Activated CD4-positive, alpha-beta T cell treated with anti-CD3 and anti-CD28 coated beads for 36 hours (primary cell): ENCODE measurements at regions not wholly inside any gene's neighbourhood (a gene's known extent, or its start where the extent isn't known, plus 50 kb on each side); places are given as distances from the start of the nearest gene placed in this dataset.
A peak's percentile ranks its signal among the peaks of the same experiment; 100 is the strongest.

Source experiments
- ATAC-seq: fragments of 200-7000 bp; cut with Tn5 transposase; one replicate; pipeline ENCODE4 v1.10.0; 2021; ENCODE audit warnings: mild to moderate bottlenecking, moderate library complexity
- CTCF ChIA-PET: fragments of 350-600 bp; sonication (Branson Sonifier 250); formaldehyde crosslinking; loops from one replicate; lab custom pipeline; 2021; ENCODE audit warnings: antibody characterized with exemption; lab: Charles Lee
- POLR2A ChIA-PET: fragments of 350-600 bp; sonication (Branson Sonifier 250); formaldehyde crosslinking; loops from one replicate; lab custom pipeline; 2021; ENCODE audit warnings: antibody characterized with exemption, inconsistent platforms; lab: Charles Lee
- DNase-seq: peaks from one replicate; pipeline ENCODE4 v3.0.0-alpha.2; 2020
- H3K27ac Mint-ChIP-seq: one replicate; pipeline ENCODE4 v1.8.0; 2021; ENCODE audit warnings: mixed read lengths
- H3K27me3 Mint-ChIP-seq: one replicate; pipeline ENCODE4 v1.8.0; 2021; ENCODE audit warnings: mixed read lengths
- H3K36me3 Mint-ChIP-seq: one replicate; pipeline ENCODE4 v1.8.0; 2021; ENCODE audit warnings: low read depth, mixed read lengths
- H3K4me1 Mint-ChIP-seq: one replicate; pipeline ENCODE4 v1.8.0; 2021; ENCODE audit warnings: mixed read lengths
- H3K4me3 Mint-ChIP-seq: one replicate; pipeline ENCODE4 v1.8.0; 2021; ENCODE audit warnings: mild to moderate bottlenecking, moderate library complexity, mixed read lengths
- H3K9me3 Mint-ChIP-seq: one replicate; pipeline ENCODE4 v1.8.0; 2021; ENCODE audit warnings: low read depth, mixed read lengths
- intact Hi-C, 2 experiments: fragments of 100-400 bp; cut with DNase I in 1 of 2; cut with micrococcal nuclease in 1 of 2; formaldehyde crosslinking; loops; one replicate each; pipeline versions ENCODE4 v1.14.2 to v1.15.1; 2022 to 2024; cut with DNase I, micrococcal nuclease

GRCh38 chr2:7788736-7789135 lies 871.5 kb downstream of the RNF144A start:
- ChIA-PET CTCF (interaction anchor here (0.6 kb wide), 1 partner anchor 303 kb away, joined by 3 read pairs; no protein-coding TSS in a partner anchor), POLR2A (interaction anchor here (0.6 kb wide), 1 partner anchor 59 kb away, joined by 3 read pairs; no protein-coding TSS in a partner anchor)
- no peaks in the 10 kb centered on the region for H3K27me3 Mint-ChIP-seq
- H3K4me1 Mint-ChIP-seq: no peaks in the 10 kb centered on the region
- DNase-seq: no peak
- H3K36me3 Mint-ChIP-seq: no peaks in the 10 kb centered on the region
- H3K4me3 Mint-ChIP-seq: no peak overlapping the region
- H3K27ac Mint-ChIP-seq: no peak overlapping the region
- no peaks in the 10 kb centered on the region for H3K9me3 Mint-ChIP-seq
- intact Hi-C loops: no loop called here
- ATAC-seq: no peak

GRCh38 chr2:7792031-7792651 lies 874.9 kb downstream of the RNF144A start:
- CTCF ChIA-PET: no interaction called here

GRCh38 chr2:7795778-7796563 lies 878.8 kb downstream of the RNF144A start:
- peaks cover 3% of the 10 kb centered on the region for H3K9me3 Mint-ChIP-seq
- no peak for DNase-seq
- no peak overlapping the region for H3K4me3 Mint-ChIP-seq
- ChIA-PET CTCF (interaction anchor here (0.9 kb wide), 1 partner anchor 14 kb away, joined by 3 read pairs; no protein-coding TSS in a partner anchor), POLR2A (interaction anchor here (0.8 kb wide), 1 partner anchor 14 kb away, joined by 3 read pairs; no protein-coding TSS in a partner anchor)
- no peaks in the 10 kb centered on the region for H3K36me3 Mint-ChIP-seq
- peaks cover 9% of the 10 kb centered on the region for H3K4me1 Mint-ChIP-seq
- ATAC-seq: peak; percentile 39
- H3K27me3 Mint-ChIP-seq: no peaks in the 10 kb centered on the region
- peak overlapping the region; percentile 89 for H3K27ac Mint-ChIP-seq
- intact Hi-C loops: no loop called here

More at GRCh38 chr2:7792031-7792651, 874.9 kb downstream of the RNF144A start:
- H3K27me3 Mint-ChIP-seq: no peaks in the 10 kb centered on the region
- no peak for DNase-seq
- intact Hi-C loops: no loop called here
- H3K9me3 Mint-ChIP-seq: no peaks in the 10 kb centered on the region
- POLR2A ChIA-PET: no interaction called here
- no peak for ATAC-seq
- no peak overlapping the region for H3K27ac Mint-ChIP-seq
- no peaks in the 10 kb centered on the region for H3K36me3 Mint-ChIP-seq
- no peak overlapping the region for H3K4me3 Mint-ChIP-seq
- H3K4me1 Mint-ChIP-seq: peaks cover 9% of the 10 kb centered on the region

- CTCF ChIA-PET: no interaction called here
- H3K27ac Mint-ChIP-seq: no peak overlapping the region
- intact Hi-C loops: no loop called here
- POLR2A ChIA-PET: no interaction called here
- peaks cover 1% of the 10 kb centered on the region for H3K36me3 Mint-ChIP-seq
- DNase-seq (no peak), ATAC-seq (no peak)
- H3K4me3 Mint-ChIP-seq: no peak overlapping the region
- H3K9me3 Mint-ChIP-seq: peaks cover 12% of the 10 kb centered on the region
- H3K4me1 Mint-ChIP-seq: peaks cover 9% of the 10 kb centered on the region
- no peaks in the 10 kb centered on the region for H3K27me3 Mint-ChIP-seq
Measured at GRCh38 chr2:7800031-7800430, 881.8 kb upstream of the ID2 start.

- peaks cover 1% of the 10 kb centered on the region for H3K36me3 Mint-ChIP-seq
- ChIA-PET CTCF (no interaction called here), POLR2A (no interaction called here)
- ATAC-seq (no peak), DNase-seq (no peak)
- H3K4me3 Mint-ChIP-seq: no peak overlapping the region
- H3K9me3 Mint-ChIP-seq: peaks cover 12% of the 10 kb centered on the region
- intact Hi-C loops: no loop called here
- H3K27me3 Mint-ChIP-seq: no peaks in the 10 kb centered on the region
- H3K4me1 Mint-ChIP-seq: peaks cover 2% of the 10 kb centered on the region
- no peak overlapping the region for H3K27ac Mint-ChIP-seq
Measured at GRCh38 chr2:7801212-7801611, 880.6 kb upstream of the ID2 start.

- Mint-ChIP-seq H3K4me3 (no peak overlapping the region), H3K4me1 (no peaks in the 10 kb centered on the region), H3K27ac (no peak overlapping the region), H3K27me3 (no peaks in the 10 kb centered on the region), H3K36me3 (peaks cover 1% of the 10 kb centered on the region), H3K9me3 (peaks cover 12% of the 10 kb centered on the region)
- DNase-seq: no peak
- CTCF ChIA-PET: interaction anchor here (0.6 to 0.9 kb wide), 2 partner anchors 138 to 406 kb away, joined by 3 to 4 read pairs; no protein-coding TSS in a partner anchor
- intact Hi-C loops: no loop called here
- no peak for ATAC-seq
- POLR2A ChIA-PET: no interaction called here
Measured at GRCh38 chr2:7803515-7803914, 878.3 kb upstream of the ID2 start.

GRCh38 chr2:7809640-7810039 lies 872.2 kb upstream of the ID2 start:
- CTCF ChIA-PET: no interaction called here
- intact Hi-C loops: no loop called here

GRCh38 chr2:7811073-7811472 lies 870.8 kb upstream of the ID2 start:
- Mint-ChIP-seq H3K27me3 (no peaks in the 10 kb centered on the region), H3K27ac (no peak overlapping the region), H3K36me3 (no peaks in the 10 kb centered on the region), H3K4me3 (no peak overlapping the region), H3K4me1 (peaks cover 14% of the 10 kb centered on the region), H3K9me3 (peaks cover 5% of the 10 kb centered on the region)
- DNase-seq: no peak
- CTCF ChIA-PET: interaction anchor here (0.9 kb wide), 1 partner anchor 17 kb away, joined by 3 read pairs; no protein-coding TSS in a partner anchor
- POLR2A ChIA-PET: no interaction called here
- intact Hi-C loops: no loop called here
- ATAC-seq: no peak

More at GRCh38 chr2:7809640-7810039, 872.2 kb upstream of the ID2 start:
- DNase-seq: no peak
- Mint-ChIP-seq H3K9me3 (peaks cover 2% of the 10 kb centered on the region), H3K4me1 (peaks cover 14% of the 10 kb centered on the region), H3K4me3 (no peak overlapping the region), H3K27ac (no peak overlapping the region), H3K27me3 (no peaks in the 10 kb centered on the region), H3K36me3 (no peaks in the 10 kb centered on the region)
- no peak for ATAC-seq
- POLR2A ChIA-PET: no interaction called here

- ChIA-PET POLR2A (interaction anchor here (0.6 kb wide), 1 partner anchor 667 kb away, joined by 3 read pairs; no protein-coding TSS in a partner anchor), CTCF (interaction anchor here (0.6 to 1.0 kb wide), 2 partner anchors 31 to 69 kb away, joined by 3 read pairs; no protein-coding TSS in a partner anchor)
- H3K27ac Mint-ChIP-seq: no peak overlapping the region
- peaks cover 5% of the 10 kb centered on the region for H3K9me3 Mint-ChIP-seq
- no peak overlapping the region for H3K4me3 Mint-ChIP-seq
- H3K4me1 Mint-ChIP-seq: peaks cover 14% of the 10 kb centered on the region
- no peaks in the 10 kb centered on the region for H3K36me3 Mint-ChIP-seq
- H3K27me3 Mint-ChIP-seq: no peaks in the 10 kb centered on the region
- ATAC-seq (peak; percentile 26), DNase-seq (no peak)
- intact Hi-C loops: no loop called here
Measured at GRCh38 chr2:7812231-7812995, 869.4 kb upstream of the ID2 start.

GRCh38 chr2:7813541-7814292 lies 868.1 kb upstream of the ID2 start:
- Mint-ChIP-seq H3K36me3 (no peaks in the 10 kb centered on the region), H3K4me3 (no peak overlapping the region), H3K4me1 (peaks cover 14% of the 10 kb centered on the region), H3K9me3 (peaks cover 5% of the 10 kb centered on the region), H3K27me3 (no peaks in the 10 kb centered on the region), H3K27ac (no peak overlapping the region)
- ATAC-seq (no peak), DNase-seq (no peak)
- intact Hi-C loops: no loop called here
- ChIA-PET CTCF (interaction anchor here (1.0 kb wide), 1 partner anchor 68 kb away, joined by 3 read pairs; no protein-coding TSS in a partner anchor), POLR2A (no interaction called here)
